Activated CD8-positive, alpha-beta T cell treated with anti-CD3 and anti-CD28 coated beads, Interleukin-2, amount 10 ng/mL, durations not matched to agents 7 days and 5 days (primary cell): ENCODE measurements at regions not wholly inside any gene's neighbourhood (a gene's known extent, or its start where the extent isn't known, plus 50 kb on each side); places are given as distances from the start of the nearest gene placed in this dataset.

Experiments used
- ATAC-seq: fragments of 150-1000 bp; cut with Tn5 transposase; one replicate; pipeline ENCODE4 v1.10.0; 2021; ENCODE audit warnings: moderate library complexity
- CTCF ChIA-PET: fragments of 350-600 bp; sonication (Branson Sonifier 250); formaldehyde crosslinking; loops from one replicate; lab custom pipeline; 2021; ENCODE audit warnings: antibody characterized with exemption; lab: Charles Lee
- POLR2A ChIA-PET: fragments of 350-600 bp; sonication (Branson Sonifier 250); formaldehyde crosslinking; loops from one replicate; lab custom pipeline; 2021; ENCODE audit warnings: antibody characterized with exemption; lab: Charles Lee
- DNase-seq: peaks from one replicate; pipeline ENCODE4 v3.0.0-alpha.2; 2020
- H3K27ac Mint-ChIP-seq: one replicate; pipeline ENCODE4 v1.8.0; 2021; ENCODE audit warnings: mild to moderate bottlenecking, mixed read lengths
- H3K27me3 Mint-ChIP-seq: one replicate; pipeline ENCODE4 v1.8.0; 2021; ENCODE audit warnings: low read depth, mixed read lengths
- H3K36me3 Mint-ChIP-seq: one replicate; pipeline ENCODE4 v1.8.0; 2021; ENCODE audit warnings: low read depth, mixed read lengths
- H3K4me1 Mint-ChIP-seq: one replicate; pipeline ENCODE4 v1.8.0; 2021; ENCODE audit warnings: low read depth, mixed read lengths
- H3K4me3 Mint-ChIP-seq: one replicate; pipeline ENCODE4 v1.8.0; 2021; ENCODE audit warnings: mild to moderate bottlenecking, mixed read lengths
- H3K9me3 Mint-ChIP-seq: one replicate; pipeline ENCODE4 v1.8.0; 2022; ENCODE audit warnings: mixed read lengths; ENCODE audit not compliant: insufficient read depth

GRCh38 chr5:16229357-16229940 is 49.9 kb upstream of the MARCHF11 start:
- CTCF ChIA-PET = no interaction called here
- no peak overlapping the region for H3K4me3 Mint-ChIP-seq
- DNase-seq (no peak), ATAC-seq (no peak)
- POLR2A ChIA-PET = no interaction called here
- no peaks in the 10 kb centered on the region for H3K4me1 Mint-ChIP-seq
- no peaks in the 10 kb centered on the region for H3K36me3 Mint-ChIP-seq
- no peaks in the 10 kb centered on the region for H3K27me3 Mint-ChIP-seq
- no peaks in the 10 kb centered on the region for H3K9me3 Mint-ChIP-seq
- H3K27ac Mint-ChIP-seq = no peak overlapping the region
